Fibroblast of pulmonary artery (primary cell): ENCODE measurements at regions not wholly inside any gene's neighbourhood (a gene's known extent, or its start where the extent isn't known, plus 50 kb on each side); places are given as distances from the start of the nearest gene placed in this dataset.
"Not testable (repeated sequence)": the region's sequence is repeated elsewhere in the genome, so short reads cannot be mapped to it uniquely, and the experiment has no call there.

Source experiments
- DNase-seq: peaks from one replicate; pipeline ENCODE4 v3.0.0-alpha.2; 2010; ENCODE audit warnings: low read depth
- H3K4me3 ChIP-seq: replicated peaks from 2 replicates; pipeline ENCODE4 v1.5.1; 2011; ENCODE audit warnings: low read depth, mild to moderate bottlenecking, control low read depth, low read length, moderate library complexity
- TF ChIP-seq, protein P1 (sequence below): IDR thresholded peaks from 2 replicates; pipeline ENCODE4 v1.5.1; 2011; ENCODE audit warnings: mild to moderate bottlenecking, control low read depth, low read length, inconsistent platforms; ENCODE audit errors: missing control alignments

GRCh38 chr2:12020833-12021469 is 274.5 kb downstream of the LPIN1 start:
- DNase-seq = no peak
- TF ChIP-seq, protein P1, sequence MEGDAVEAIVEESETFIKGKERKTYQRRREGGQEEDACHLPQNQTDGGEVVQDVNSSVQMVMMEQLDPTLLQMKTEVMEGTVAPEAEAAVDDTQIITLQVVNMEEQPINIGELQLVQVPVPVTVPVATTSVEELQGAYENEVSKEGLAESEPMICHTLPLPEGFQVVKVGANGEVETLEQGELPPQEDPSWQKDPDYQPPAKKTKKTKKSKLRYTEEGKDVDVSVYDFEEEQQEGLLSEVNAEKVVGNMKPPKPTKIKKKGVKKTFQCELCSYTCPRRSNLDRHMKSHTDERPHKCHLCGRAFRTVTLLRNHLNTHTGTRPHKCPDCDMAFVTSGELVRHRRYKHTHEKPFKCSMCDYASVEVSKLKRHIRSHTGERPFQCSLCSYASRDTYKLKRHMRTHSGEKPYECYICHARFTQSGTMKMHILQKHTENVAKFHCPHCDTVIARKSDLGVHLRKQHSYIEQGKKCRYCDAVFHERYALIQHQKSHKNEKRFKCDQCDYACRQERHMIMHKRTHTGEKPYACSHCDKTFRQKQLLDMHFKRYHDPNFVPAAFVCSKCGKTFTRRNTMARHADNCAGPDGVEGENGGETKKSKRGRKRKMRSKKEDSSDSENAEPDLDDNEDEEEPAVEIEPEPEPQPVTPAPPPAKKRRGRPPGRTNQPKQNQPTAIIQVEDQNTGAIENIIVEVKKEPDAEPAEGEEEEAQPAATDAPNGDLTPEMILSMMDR = no peak

DNA sequence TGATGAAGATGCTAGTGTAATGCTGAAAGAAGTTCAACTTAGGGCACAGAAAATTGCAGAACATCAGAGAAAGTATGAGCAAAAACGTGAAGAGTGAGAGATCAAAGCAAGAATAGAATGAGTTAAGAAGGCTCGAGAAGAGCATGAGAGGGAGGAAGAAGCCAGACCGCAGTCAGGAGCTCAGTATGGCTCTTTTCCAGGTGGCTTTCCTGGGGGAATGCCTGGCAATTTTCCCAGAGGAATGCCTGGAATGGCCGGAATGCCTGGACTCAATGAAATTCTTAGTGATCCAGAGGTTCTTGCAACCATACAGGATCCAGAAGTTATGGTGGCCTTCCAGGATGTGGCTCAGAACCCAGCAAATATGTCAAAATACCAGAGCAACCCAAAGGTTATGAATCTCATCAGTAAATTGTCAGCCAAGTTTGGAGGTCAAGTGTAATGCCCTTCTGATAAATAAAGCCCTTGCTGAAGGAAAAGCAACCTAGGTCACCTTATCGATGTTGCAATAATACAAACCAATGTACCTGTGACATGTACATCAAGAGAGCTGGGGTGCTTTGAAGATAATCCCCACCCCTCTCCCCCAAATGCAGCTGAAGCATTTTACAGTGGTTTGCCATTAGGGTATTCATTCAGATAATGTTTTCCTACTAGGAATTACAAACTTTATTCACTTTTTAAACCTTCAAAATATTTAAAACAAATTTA is 277.9 kb downstream of the LPIN1 start:
- not testable (repeated sequence) for H3K4me3 ChIP-seq
- DNase-seq = peak; percentile 82

More at GRCh38 chr2:12020833-12021469, 274.5 kb downstream of the LPIN1 start:
- no peak overlapping the region for H3K4me3 ChIP-seq

- DNase-seq = no peak
- H3K4me3 ChIP-seq = no peak overlapping the region
- TF ChIP-seq, protein P1 = no peak
Measured at GRCh38 chr2:12027136-12027535, 280.7 kb downstream of the LPIN1 start.

DNA sequence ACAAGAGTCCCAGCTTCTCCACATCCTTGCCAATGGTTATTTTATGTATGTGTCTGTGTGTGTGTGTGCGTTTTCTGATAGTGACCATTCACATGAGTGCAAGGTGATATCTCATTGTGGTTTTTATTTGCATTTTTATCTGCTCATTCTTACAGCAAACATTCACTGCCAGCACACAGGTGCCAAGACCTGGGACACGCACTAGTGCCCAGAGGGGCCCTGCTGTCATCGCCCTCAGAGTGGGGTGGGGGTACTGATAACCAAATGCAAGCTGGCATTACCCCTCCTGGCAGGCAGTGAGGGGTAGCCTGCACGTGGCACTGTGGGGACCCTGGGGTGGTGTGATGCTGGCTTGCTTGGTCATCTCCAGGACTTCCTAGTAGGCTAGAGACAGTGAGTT is 285.4 kb downstream of the LPIN1 start:
- no peak overlapping the region for H3K4me3 ChIP-seq
- TF ChIP-seq, protein P1 = no peak
- no peak for DNase-seq

GRCh38 chr2:12032398-12032797 is 286.0 kb downstream of the LPIN1 start:
- H3K4me3 ChIP-seq = no peak overlapping the region
- TF ChIP-seq, protein P1 = no peak
- no peak for DNase-seq

DNA sequence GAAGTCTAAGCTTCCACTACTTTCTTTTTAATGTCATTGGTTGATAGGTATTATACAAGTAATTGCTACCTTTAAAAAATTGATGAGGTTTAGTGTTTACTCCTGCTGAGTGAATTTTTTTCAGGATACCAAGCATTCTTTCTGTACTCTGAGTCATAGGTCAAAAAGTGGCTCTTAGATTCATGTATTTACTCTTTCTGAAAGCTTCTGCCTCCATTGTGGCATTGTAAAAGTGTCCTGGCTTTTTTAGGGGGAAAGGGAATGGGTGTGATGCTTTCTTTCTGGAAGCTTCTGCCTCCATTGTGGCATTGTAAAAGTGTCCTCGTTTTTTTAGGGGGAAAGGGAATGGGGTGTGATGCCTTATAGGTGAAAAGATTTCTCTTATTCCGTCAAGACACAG is 286.5 kb downstream of the LPIN1 start:
- H3K4me3 ChIP-seq = no peak overlapping the region

GRCh38 chr2:12033494-12033893 is 287.1 kb downstream of the LPIN1 start:
- no peak for DNase-seq
- H3K4me3 ChIP-seq = no peak overlapping the region
- TF ChIP-seq, protein P1 = no peak

More for the DNA sequence above, 286.5 kb downstream of the LPIN1 start:
- no peak for DNase-seq
- TF ChIP-seq, protein P1 = no peak
